ENCODE measurements at regions not wholly inside any gene's neighbourhood (a gene's known extent, or its start where the extent isn't known, plus 50 kb on each side); places are given as distances from the start of the nearest gene placed in this dataset.
A peak's percentile ranks its signal among the peaks of the same experiment; 100 is the strongest.

DNA sequence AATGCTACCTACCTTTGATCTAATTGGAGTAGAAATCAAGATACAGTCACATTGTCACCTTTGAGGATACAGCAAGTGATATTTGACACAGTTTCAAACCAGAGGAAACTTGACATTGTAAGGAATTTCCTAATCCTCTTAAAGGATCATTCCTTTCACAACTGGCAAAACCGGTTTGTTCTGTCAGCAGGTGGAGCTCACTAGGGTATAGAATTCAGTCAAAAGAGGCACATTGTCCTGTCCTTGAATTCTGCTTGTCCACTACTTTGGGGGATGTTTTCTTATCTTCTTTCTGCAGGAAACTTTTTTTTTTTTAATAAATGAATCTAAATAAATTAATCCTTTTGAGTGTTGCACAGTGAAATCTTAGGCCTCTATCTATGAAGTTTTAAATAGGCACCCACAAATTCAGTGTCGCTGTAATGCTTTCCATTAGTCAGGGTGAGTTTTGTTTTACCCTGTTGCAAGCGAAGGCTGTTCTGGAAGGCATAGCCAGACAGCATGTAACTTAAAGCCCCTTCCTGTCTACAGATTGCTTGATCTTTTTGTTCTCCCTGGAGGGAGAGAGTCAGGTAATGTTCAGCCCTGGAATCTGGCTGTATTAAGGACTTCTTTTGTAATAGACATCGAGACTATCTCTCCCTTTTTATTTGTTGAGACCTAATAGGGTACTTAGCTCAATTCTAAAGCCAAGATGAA, 285.0 kb upstream of the RGS6 start:
- Mint-ChIP-seq H3K27ac (peak overlapping the region; percentile 96), H3K4me3 (peak overlapping the region; percentile 43; the same call in 2 of the 3 replicates), H3K4me1 (peaks cover 42% of the 10 kb centered on the region), H3K27me3 (ENCODE audit: insufficient read depth, low read depth, poor library complexity) (peaks cover 1% of the 10 kb centered on the region), H3K9me3 (peaks cover 33% of the 10 kb centered on the region), H3K36me3 (ENCODE audit: low read depth) (peaks cover 58% of the 10 kb centered on the region)
- Histone ChIP-seq H3K4me3 (peak overlapping the region; percentile 27), H4K20me1 (replicated peaks; ENCODE audit: insufficient read depth) (no peaks in the 10 kb centered on the region), H3K27me3 (ENCODE audit: insufficient read depth) (no peaks in the 10 kb centered on the region), H2AFZ (no peak overlapping the region), H3K9me2 (ENCODE audit: insufficient read depth) (0 out of 2 replicates have a peak, but pooled peaks cover 3% of the 10 kb centered on the region), H3K79me2 (replicated peaks; ENCODE audit: insufficient read depth) (no peaks in the 10 kb centered on the region), H3F3A (replicated peaks; ENCODE audit: low read depth) (no peaks in the 10 kb centered on the region; the same call in 1 of the 2 replicates), H3K36me3 (ENCODE audit: insufficient read depth) (no peaks in the 10 kb centered on the region; the same call in 1 of the 2 replicates), H3K4me2 (peak overlapping the region; percentile 51), H3K27ac (ENCODE audit: low read depth) (peak overlapping the region; percentile 86), H3K4me1 (ENCODE audit: insufficient read depth) (peaks cover 44% of the 10 kb centered on the region)
- DNase-seq (ENCODE audit: low spot score) (peak; percentile 95), ATAC-seq (peak; percentile 95)
- TF ChIP-seq, protein P1, sequence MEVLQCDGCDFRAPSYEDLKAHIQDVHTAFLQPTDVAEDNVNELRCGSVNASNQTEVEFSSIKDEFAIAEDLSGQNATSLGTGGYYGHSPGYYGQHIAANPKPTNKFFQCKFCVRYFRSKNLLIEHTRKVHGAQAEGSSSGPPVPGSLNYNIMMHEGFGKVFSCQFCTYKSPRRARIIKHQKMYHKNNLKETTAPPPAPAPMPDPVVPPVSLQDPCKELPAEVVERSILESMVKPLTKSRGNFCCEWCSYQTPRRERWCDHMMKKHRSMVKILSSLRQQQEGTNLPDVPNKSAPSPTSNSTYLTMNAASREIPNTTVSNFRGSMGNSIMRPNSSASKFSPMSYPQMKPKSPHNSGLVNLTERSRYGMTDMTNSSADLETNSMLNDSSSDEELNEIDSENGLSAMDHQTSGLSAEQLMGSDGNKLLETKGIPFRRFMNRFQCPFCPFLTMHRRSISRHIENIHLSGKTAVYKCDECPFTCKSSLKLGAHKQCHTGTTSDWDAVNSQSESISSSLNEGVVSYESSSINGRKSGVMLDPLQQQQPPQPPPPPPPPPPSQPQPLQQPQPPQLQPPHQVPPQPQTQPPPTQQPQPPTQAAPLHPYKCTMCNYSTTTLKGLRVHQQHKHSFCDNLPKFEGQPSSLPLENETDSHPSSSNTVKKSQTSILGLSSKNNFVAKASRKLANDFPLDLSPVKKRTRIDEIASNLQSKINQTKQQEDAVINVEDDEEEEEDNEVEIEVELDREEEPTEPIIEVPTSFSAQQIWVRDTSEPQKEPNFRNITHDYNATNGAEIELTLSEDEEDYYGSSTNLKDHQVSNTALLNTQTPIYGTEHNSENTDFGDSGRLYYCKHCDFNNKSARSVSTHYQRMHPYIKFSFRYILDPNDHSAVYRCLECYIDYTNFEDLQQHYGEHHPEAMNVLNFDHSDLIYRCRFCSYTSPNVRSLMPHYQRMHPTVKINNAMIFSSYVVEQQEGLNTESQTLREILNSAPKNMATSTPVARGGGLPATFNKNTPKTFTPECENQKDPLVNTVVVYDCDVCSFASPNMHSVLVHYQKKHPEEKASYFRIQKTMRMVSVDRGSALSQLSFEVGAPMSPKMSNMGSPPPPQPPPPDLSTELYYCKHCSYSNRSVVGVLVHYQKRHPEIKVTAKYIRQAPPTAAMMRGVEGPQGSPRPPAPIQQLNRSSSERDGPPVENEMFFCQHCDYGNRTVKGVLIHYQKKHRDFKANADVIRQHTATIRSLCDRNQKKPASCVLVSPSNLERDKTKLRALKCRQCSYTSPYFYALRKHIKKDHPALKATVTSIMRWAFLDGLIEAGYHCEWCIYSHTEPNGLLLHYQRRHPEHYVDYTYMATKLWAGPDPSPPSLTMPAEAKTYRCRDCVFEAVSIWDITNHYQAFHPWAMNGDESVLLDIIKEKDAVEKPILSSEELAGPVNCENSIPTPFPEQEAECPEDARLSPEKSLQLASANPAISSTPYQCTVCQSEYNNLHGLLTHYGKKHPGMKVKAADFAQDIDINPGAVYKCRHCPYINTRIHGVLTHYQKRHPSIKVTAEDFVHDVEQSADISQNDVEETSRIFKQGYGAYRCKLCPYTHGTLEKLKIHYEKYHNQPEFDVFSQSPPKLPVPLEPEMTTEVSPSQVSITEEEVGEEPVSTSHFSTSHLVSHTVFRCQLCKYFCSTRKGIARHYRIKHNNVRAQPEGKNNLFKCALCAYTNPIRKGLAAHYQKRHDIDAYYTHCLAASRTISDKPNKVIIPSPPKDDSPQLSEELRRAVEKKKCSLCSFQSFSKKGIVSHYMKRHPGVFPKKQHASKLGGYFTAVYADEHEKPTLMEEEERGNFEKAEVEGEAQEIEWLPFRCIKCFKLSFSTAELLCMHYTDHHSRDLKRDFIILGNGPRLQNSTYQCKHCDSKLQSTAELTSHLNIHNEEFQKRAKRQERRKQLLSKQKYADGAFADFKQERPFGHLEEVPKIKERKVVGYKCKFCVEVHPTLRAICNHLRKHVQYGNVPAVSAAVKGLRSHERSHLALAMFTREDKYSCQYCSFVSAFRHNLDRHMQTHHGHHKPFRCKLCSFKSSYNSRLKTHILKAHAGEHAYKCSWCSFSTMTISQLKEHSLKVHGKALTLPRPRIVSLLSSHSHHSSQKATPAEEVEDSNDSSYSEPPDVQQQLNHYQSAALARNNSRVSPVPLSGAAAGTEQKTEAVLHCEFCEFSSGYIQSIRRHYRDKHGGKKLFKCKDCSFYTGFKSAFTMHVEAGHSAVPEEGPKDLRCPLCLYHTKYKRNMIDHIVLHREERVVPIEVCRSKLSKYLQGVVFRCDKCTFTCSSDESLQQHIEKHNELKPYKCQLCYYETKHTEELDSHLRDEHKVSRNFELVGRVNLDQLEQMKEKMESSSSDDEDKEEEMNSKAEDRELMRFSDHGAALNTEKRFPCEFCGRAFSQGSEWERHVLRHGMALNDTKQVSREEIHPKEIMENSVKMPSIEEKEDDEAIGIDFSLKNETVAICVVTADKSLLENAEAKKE (CRISPR knock-in tag; IDR thresholded peaks at IDR 0.05) = peak; percentile 57; the same call in 1 of the 2 replicates
- TF ChIP-seq NANOG (IDR thresholded peaks at IDR 0.05; ENCODE audit: borderline replicate concordance) = no peak
- TF ChIP-seq POLR2AphosphoS5 (IDR thresholded peaks at IDR 0.05; ENCODE audit: low read depth) = no peak
- TF ChIP-seq ZNF114 (CRISPR knock-in tag; IDR thresholded peaks at IDR 0.05) = no peak
- TF ChIP-seq, protein P2, sequence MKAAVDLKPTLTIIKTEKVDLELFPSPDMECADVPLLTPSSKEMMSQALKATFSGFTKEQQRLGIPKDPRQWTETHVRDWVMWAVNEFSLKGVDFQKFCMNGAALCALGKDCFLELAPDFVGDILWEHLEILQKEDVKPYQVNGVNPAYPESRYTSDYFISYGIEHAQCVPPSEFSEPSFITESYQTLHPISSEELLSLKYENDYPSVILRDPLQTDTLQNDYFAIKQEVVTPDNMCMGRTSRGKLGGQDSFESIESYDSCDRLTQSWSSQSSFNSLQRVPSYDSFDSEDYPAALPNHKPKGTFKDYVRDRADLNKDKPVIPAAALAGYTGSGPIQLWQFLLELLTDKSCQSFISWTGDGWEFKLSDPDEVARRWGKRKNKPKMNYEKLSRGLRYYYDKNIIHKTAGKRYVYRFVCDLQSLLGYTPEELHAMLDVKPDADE (IDR thresholded peaks at IDR 0.05) = no peak
- TF ChIP-seq CREB1 (CRISPR knock-in tag; IDR thresholded peaks at IDR 0.05; ENCODE audit: low read depth) = no peak
- TF ChIP-seq, protein P3, sequence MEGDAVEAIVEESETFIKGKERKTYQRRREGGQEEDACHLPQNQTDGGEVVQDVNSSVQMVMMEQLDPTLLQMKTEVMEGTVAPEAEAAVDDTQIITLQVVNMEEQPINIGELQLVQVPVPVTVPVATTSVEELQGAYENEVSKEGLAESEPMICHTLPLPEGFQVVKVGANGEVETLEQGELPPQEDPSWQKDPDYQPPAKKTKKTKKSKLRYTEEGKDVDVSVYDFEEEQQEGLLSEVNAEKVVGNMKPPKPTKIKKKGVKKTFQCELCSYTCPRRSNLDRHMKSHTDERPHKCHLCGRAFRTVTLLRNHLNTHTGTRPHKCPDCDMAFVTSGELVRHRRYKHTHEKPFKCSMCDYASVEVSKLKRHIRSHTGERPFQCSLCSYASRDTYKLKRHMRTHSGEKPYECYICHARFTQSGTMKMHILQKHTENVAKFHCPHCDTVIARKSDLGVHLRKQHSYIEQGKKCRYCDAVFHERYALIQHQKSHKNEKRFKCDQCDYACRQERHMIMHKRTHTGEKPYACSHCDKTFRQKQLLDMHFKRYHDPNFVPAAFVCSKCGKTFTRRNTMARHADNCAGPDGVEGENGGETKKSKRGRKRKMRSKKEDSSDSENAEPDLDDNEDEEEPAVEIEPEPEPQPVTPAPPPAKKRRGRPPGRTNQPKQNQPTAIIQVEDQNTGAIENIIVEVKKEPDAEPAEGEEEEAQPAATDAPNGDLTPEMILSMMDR (conservative IDR thresholded peaks at IDR 0.05; ENCODE audit: low read depth in 2 of 2) = no peak
- no peak for TF ChIP-seq ZNF331 (CRISPR knock-in tag; IDR thresholded peaks at IDR 0.05; ENCODE audit: low read depth)

Data from GM23338 (cell line).